ENCODE measurements at regions not wholly inside any gene's neighbourhood (a gene's known extent, or its start where the extent isn't known, plus 50 kb on each side); places are given as distances from the start of the nearest gene placed in this dataset.

DNA sequence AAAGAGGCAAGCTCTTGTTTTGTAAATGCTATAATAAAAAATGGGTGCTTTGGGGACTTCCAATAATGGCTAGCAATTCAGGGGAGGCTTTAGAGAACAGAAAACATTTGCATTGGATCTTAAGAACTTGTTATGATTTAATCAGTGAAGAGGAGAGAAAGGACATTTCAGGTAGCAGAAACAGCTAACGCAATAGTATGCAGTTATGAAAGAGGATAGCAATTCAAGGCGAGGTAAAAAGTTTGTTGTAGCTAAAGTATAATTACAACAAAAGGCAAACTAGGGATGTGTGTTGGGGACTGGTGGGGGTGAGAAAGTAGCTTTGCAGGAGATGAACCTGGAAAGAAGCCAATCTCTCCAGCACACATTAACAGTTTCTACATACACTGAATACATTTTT lies 558.7 kb upstream of the SEMA6D start:
- TF ChIP-seq POLR2A (IDR thresholded peaks at IDR 0.05; ENCODE audit: low read depth, low read length) (no peak), POLR2AphosphoS5 (IDR thresholded peaks at IDR 0.05; ENCODE audit: low read depth, low read length) (no peak), TAF1 (IDR thresholded peaks at IDR 0.05; ENCODE audit: low read depth, low read length) (no peak), POU2F2 (IDR thresholded peaks at IDR 0.05; ENCODE audit: low read depth, low read length) (no peak), SPI1 (IDR thresholded peaks at IDR 0.05; ENCODE audit: low read depth, low read length) (no peak)
